Neural progenitor cell (in vitro differentiated cells): ENCODE measurements at regions not wholly inside any gene's neighbourhood (a gene's known extent, or its start where the extent isn't known, plus 50 kb on each side); places are given as distances from the start of the nearest gene placed in this dataset.

Experiments
- DNase-seq: peaks from one replicate; pipeline ENCODE4 v3.0.0-alpha.2; 2016; ENCODE audit warnings: low spot score
- H2AFZ ChIP-seq: fragments of 200-600 bp; sonication (generic); replicated peaks from 2 replicates; pipeline ENCODE4 v1.6.1; 2016; ENCODE audit warnings: antibody characterized with exemption
- H3F3A ChIP-seq: fragments of 200-600 bp; sonication (generic); 2 replicates; pipeline ENCODE4 v1.6.1; 2016; ENCODE audit warnings: antibody characterized with exemption, low read depth
- H3K27ac ChIP-seq: fragments of 200-600 bp; sonication (generic); 2 replicates; pipeline ENCODE4 v1.5.1; 2016; ENCODE audit warnings: mild to moderate bottlenecking
- H3K27me3 ChIP-seq: fragments of 200-600 bp; sonication (generic); 2 replicates; pipeline ENCODE4 v1.6.1; 2016; ENCODE audit warnings: mild to moderate bottlenecking, moderate library complexity
- H3K36me3 ChIP-seq: fragments of 200-600 bp; sonication (generic); 2 replicates; pipeline ENCODE4 v1.5.1; 2016
- H3K4me1 ChIP-seq: fragments of 200-600 bp; sonication (generic); 2 replicates; pipeline ENCODE4 v1.6.1; 2016; ENCODE audit warnings: mixed run types
- H3K4me2 ChIP-seq: fragments of 200-600 bp; sonication (generic); 2 replicates; pipeline ENCODE4 v1.6.1; 2016
- H3K4me3 ChIP-seq: fragments of 200-600 bp; sonication (generic); 2 replicates; pipeline ENCODE4 v1.5.1; 2016
- H3K79me2 ChIP-seq: fragments of 200-600 bp; sonication (generic); 2 replicates; pipeline ENCODE4 v1.6.1; 2016; ENCODE audit warnings: low read depth
- H3K9ac ChIP-seq: fragments of 200-600 bp; sonication (generic); 2 replicates; pipeline ENCODE4 v1.6.1; 2016
- H3K9me3 ChIP-seq: fragments of 200-600 bp; sonication (generic); 2 replicates; pipeline ENCODE4 v1.5.1; 2016; ENCODE audit warnings: low read depth
- H4K20me1 ChIP-seq: fragments of 200-600 bp; sonication (generic); 2 replicates; pipeline ENCODE4 v1.6.1; 2016; ENCODE audit warnings: low read depth
- H3K27ac Mint-ChIP-seq: 3 replicates; pipeline ENCODE4 v1.8.0; 2021; ENCODE audit warnings: mixed read lengths
- H3K27me3 Mint-ChIP-seq: 2 replicates; pipeline ENCODE4 v1.8.0; 2022; ENCODE audit warnings: low read depth, mild to moderate bottlenecking, inconsistent platforms, moderate library complexity, mixed read lengths; ENCODE audit not compliant: insufficient read depth
- H3K36me3 Mint-ChIP-seq: 3 replicates; pipeline ENCODE4 v1.8.0; 2021; ENCODE audit warnings: mixed read lengths
- H3K4me1 Mint-ChIP-seq: 3 replicates; pipeline ENCODE4 v1.8.0; 2021; ENCODE audit warnings: mixed read lengths
- H3K4me3 Mint-ChIP-seq: 3 replicates; pipeline ENCODE4 v1.8.0; 2021; ENCODE audit warnings: mild to moderate bottlenecking, moderate library complexity, mixed read lengths
- H3K9me3 Mint-ChIP-seq: 3 replicates; pipeline ENCODE4 v1.8.0; 2020; ENCODE audit warnings: mixed read lengths
- CTCF ChIP-seq: fragments of 200-600 bp; sonication (generic); IDR thresholded peaks from 2 replicates; pipeline ENCODE4 v1.5.1; 2017; ENCODE audit warnings: antibody characterized with exemption, mild to moderate bottlenecking
- EZH2 ChIP-seq: fragments of 200-600 bp; sonication (generic); IDR thresholded peaks from 2 replicates; pipeline ENCODE4 v1.6.1; 2017; ENCODE audit warnings: antibody characterized with exemption, mild to moderate bottlenecking, moderate library complexity
- EZH2phosphoT487 ChIP-seq: fragments of 200-600 bp; sonication (generic); IDR thresholded peaks from 2 replicates; pipeline ENCODE4 v1.6.1; 2017; ENCODE audit warnings: antibody characterized with exemption

- Histone ChIP-seq H3K27me3 (no peaks in the 10 kb centered on the region), H3K27ac (no peak overlapping the region), H3K4me3 (no peak overlapping the region), H3F3A (no peaks in the 10 kb centered on the region), H3K9me3 (no peaks in the 10 kb centered on the region), H3K9ac (no peak overlapping the region), H2AFZ (no peak overlapping the region), H4K20me1 (no peaks in the 10 kb centered on the region), H3K79me2 (no peaks in the 10 kb centered on the region), H3K4me2 (no peak overlapping the region), H3K4me1 (no peaks in the 10 kb centered on the region), H3K36me3 (no peaks in the 10 kb centered on the region)
- H3K27me3 Mint-ChIP-seq = no peaks in the 10 kb centered on the region
- DNase-seq = no peak
- H3K9me3 Mint-ChIP-seq = peaks cover 2% of the 10 kb centered on the region
- no peak overlapping the region for H3K4me3 Mint-ChIP-seq
- no peaks in the 10 kb centered on the region for H3K4me1 Mint-ChIP-seq
- TF ChIP-seq CTCF = no peak
- H3K36me3 Mint-ChIP-seq = no peaks in the 10 kb centered on the region
- no peak overlapping the region for H3K27ac Mint-ChIP-seq
Observed at GRCh38 chr7:53661645-53662217, 626.3 kb downstream of the POM121L12 start.

- no peak overlapping the region for H3K27ac Mint-ChIP-seq
- peaks cover 6% of the 10 kb centered on the region for H3K9me3 Mint-ChIP-seq
- Histone ChIP-seq H3F3A (no peaks in the 10 kb centered on the region), H3K79me2 (no peaks in the 10 kb centered on the region), H3K4me3 (no peak overlapping the region), H3K9me3 (no peaks in the 10 kb centered on the region), H3K27ac (no peak overlapping the region), H3K4me2 (no peak overlapping the region), H3K36me3 (no peaks in the 10 kb centered on the region), H3K27me3 (no peaks in the 10 kb centered on the region), H3K4me1 (no peaks in the 10 kb centered on the region), H4K20me1 (no peaks in the 10 kb centered on the region), H2AFZ (no peak overlapping the region), H3K9ac (no peak overlapping the region)
- H3K4me3 Mint-ChIP-seq = no peak overlapping the region
- H3K36me3 Mint-ChIP-seq = no peaks in the 10 kb centered on the region
- TF ChIP-seq CTCF (no peak), EZH2 (no peak), EZH2phosphoT487 (no peak)
- no peaks in the 10 kb centered on the region for H3K27me3 Mint-ChIP-seq
- no peak for DNase-seq
- H3K4me1 Mint-ChIP-seq = peaks cover 3% of the 10 kb centered on the region
Observed at GRCh38 chr7:53672681-53673080, 637.2 kb downstream of the POM121L12 start.

GRCh38 chr7:53675835-53676234 lies 640.4 kb downstream of the POM121L12 start:
- Histone ChIP-seq H3K9me3 (no peaks in the 10 kb centered on the region), H4K20me1 (no peaks in the 10 kb centered on the region), H3K9ac (no peak overlapping the region), H3K27ac (no peak overlapping the region), H3K27me3 (no peaks in the 10 kb centered on the region), H3K79me2 (no peaks in the 10 kb centered on the region), H3K36me3 (no peaks in the 10 kb centered on the region), H3K4me1 (no peaks in the 10 kb centered on the region), H3F3A (no peaks in the 10 kb centered on the region), H3K4me2 (no peak overlapping the region), H3K4me3 (no peak overlapping the region), H2AFZ (no peak overlapping the region)
- Mint-ChIP-seq H3K27me3 (no peaks in the 10 kb centered on the region), H3K9me3 (peaks cover 1% of the 10 kb centered on the region), H3K36me3 (no peaks in the 10 kb centered on the region), H3K4me3 (no peak overlapping the region), H3K27ac (no peak overlapping the region), H3K4me1 (peaks cover 3% of the 10 kb centered on the region)
- TF ChIP-seq EZH2 (no peak), CTCF (no peak), EZH2phosphoT487 (no peak)
- no peak for DNase-seq
